GM12872 (cell line): ENCODE measurements at regions not wholly inside any gene's neighbourhood (a gene's known extent, or its start where the extent isn't known, plus 50 kb on each side); places are given as distances from the start of the nearest gene placed in this dataset.

Experiments used
- TF ChIP-seq, protein P1 (sequence below): IDR thresholded peaks from 3 replicates; pipeline ENCODE4 v1.5.1; 2011; ENCODE audit warnings: low read depth, mild to moderate bottlenecking, low read length, moderate library complexity; ENCODE audit not compliant: insufficient read depth

DNA sequence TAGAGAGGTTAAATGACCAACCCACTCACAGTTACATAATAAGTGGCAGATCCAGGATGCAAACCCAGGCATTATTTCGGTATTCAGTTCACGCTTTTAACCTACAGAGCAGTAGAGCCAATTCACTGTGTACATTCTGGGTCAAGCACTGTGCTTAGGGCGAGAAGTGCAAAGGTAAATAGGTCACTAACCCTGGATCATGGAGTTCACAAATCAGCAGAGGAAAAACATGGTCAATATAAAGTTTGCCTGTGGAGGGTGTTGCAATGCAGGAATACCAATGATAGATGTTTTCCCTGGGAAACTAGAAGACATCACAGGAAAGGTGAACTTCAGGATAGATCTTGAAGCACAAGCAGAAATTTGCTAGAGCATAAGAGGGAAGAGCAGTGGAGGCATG is 253.4 kb upstream of the NFIA start:
- TF ChIP-seq, protein P1, sequence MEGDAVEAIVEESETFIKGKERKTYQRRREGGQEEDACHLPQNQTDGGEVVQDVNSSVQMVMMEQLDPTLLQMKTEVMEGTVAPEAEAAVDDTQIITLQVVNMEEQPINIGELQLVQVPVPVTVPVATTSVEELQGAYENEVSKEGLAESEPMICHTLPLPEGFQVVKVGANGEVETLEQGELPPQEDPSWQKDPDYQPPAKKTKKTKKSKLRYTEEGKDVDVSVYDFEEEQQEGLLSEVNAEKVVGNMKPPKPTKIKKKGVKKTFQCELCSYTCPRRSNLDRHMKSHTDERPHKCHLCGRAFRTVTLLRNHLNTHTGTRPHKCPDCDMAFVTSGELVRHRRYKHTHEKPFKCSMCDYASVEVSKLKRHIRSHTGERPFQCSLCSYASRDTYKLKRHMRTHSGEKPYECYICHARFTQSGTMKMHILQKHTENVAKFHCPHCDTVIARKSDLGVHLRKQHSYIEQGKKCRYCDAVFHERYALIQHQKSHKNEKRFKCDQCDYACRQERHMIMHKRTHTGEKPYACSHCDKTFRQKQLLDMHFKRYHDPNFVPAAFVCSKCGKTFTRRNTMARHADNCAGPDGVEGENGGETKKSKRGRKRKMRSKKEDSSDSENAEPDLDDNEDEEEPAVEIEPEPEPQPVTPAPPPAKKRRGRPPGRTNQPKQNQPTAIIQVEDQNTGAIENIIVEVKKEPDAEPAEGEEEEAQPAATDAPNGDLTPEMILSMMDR, result no peak

DNA sequence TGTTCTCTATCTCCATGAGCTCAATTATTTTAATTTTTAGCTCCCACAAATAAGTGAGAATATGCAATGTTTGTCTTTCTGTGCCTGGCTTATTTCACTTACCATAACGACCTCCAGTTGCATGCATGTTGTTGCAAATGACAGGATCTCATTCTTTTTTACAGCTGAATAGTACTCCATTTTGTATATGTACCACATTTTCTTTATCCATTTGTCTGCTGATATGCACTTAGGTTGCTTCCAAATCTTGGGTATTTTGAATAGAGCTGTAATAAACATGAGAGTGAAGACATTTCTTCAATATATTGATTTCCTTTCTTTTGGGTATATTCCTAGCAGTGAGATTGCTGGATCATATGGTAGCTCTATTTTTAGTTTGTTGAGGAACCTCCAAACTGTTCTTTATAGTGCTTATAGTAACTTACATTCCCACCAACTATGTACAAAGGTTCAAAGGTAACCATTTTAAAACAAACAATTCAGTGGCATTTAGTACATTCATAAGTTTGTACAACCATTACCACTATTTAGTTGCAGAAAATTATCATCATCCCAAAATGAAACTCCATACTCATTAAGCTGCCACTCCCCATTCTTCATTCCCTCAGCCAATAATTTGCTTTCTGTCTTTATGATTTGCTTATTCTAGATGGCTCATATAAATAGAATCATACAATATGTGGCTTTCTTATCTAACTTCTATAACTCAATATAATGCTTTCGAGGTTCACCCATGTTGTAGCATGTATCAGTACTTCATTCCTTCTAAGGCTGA is 255.9 kb upstream of the NFIA start:
- TF ChIP-seq, protein P1, result no peak

DNA sequence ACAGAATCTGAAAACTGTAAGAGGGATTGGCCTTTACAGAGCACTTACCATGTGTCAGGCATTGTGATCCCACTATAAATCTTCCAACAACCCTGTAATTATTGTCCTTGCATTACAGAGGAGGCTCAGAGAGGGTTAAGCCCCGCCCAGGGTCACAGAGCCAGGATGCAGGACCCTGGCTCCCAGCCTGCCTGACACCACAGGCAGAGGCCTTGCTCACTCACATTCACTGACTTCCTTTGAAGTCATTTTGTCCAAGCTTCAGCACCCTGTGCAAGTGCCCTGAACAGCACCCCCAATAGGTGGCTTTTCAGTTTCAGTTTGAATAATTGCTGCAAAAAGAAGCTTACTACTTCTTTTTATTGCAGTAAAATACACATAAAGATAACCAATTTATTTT is 256.8 kb upstream of the NFIA start:
- TF ChIP-seq, protein P1, result no peak

DNA sequence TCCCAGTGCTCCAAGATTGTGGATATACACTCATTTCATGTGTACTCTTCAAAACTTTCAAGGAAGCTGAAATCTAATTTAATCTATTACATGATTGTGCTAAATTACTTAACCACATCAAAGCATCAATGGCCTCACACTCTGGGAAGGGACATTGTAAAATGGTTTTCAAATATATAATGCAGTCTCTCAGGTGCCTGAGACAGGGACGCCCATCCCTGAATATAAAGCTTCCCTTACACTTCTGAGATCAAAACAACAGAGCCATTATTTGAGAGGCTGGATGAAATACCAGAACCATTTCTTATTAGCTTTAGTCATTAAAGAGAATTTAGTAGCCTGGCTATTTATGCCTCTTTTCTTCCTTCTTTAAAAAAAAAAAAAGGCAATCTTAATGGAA is 259.2 kb upstream of the NFIA start:
- TF ChIP-seq, protein P1, result no peak

DNA sequence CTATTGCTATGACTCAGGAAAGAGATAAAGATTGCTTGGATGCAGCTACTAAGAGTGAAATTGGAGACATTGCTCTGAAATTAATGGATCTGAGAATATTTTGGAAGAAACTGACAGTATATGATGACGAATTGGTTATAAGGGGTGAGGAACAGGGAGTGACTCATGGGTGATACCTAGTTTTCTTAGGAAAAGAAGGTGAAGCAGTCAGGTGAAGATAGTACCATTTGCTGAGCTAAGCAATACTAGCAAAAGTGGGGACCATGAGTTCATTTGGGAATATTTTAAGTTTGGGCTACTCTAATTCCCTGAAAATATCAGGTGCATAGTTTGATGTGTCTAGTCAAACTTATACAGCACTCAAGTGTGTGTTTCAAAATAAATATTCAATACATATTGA is 260.1 kb upstream of the NFIA start:
- TF ChIP-seq, protein P1, result no peak

DNA sequence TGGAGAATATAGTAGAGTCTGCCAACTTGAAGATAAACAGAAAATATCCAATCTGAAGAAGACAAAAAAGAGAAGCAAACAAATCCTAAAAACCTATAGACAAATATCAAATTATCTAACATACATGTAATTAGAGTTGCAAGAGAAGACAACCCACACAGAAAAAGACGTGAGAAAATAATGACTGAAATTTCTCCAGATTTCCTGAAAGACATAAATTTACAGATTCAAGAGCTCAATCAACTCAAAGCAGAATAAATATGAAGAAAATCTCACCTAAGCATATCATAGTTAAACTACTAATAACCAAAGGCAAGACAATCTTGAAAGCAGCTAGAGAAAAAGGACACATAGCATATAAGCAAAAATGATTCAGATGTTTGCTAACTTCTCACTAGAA is 261.2 kb upstream of the NFIA start:
- TF ChIP-seq, protein P1, result no peak

DNA sequence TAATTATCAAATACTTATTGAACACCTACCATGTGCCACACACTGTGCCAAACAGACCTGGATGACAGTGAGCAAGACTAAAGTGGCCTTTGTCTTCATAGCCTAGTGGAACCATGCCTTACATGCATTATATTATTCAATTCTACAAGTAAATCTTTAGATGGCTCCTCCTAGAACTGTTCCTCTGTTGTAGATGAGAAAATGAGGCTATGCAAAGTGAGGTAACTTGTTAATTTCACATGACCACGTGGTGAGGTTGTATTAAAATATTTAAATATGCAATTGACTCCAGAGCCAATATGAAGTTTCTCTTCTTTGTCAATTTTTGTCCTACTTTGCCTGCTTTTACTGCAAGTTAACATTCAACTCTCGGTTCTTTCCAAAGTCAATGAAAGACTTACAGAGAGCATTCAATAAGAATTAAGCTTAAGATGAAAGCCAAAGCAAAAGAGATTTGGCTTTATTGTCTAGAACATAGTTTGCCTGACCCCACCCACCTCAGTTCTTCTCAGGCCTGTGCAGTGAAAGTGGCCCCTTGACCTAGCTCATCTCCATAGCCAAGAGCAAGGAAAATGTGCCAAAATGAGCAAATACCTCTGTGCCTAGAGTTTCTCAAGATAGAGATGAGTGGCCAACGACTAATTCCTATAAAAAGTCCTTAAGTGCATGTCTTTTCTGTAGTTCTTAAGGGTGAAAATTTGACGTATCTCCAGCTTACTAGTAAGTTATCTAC is 263.2 kb upstream of the NFIA start:
- TF ChIP-seq, protein P1, result no peak
